Right hindlimb (tissue), 1 donor: ENCODE measurements at regions not wholly inside any gene's neighbourhood (a gene's known extent, or its start where the extent isn't known, plus 50 kb on each side); places are given as distances from the start of the nearest gene placed in this dataset.
"Not testable (repeated sequence)": the region's sequence is repeated elsewhere in the genome, so short reads cannot be mapped to it uniquely, and the experiment has no call there.

Source experiments
- DNase-seq: peaks from one replicate; pipeline ENCODE4 v3.0.0-alpha.2; 2018

DNA sequence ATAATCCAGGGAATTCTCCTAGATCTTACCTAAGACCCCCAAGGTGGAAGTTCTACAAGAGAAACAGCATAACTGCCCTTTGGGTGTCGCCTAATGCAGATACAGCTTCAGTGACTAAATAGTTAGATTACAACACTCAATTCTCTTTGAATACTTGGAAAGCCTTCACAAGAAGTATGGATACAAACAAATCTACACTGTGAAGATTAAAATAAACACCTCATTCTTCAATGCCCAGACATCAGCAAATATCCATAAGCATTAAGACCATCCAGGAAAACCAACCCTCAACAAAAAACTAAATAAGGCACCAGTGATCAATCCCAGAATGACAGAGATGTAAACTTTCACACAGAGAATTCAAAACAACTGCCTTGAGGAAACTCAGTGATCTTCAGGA, 963.2 kb downstream of the PLOD2 start:
- no peak for DNase-seq

- DNase-seq, result no peak
These were observed 951.4 kb downstream of the PLOD2 start for GRCh38 chr3:145209561-145209960.

DNA sequence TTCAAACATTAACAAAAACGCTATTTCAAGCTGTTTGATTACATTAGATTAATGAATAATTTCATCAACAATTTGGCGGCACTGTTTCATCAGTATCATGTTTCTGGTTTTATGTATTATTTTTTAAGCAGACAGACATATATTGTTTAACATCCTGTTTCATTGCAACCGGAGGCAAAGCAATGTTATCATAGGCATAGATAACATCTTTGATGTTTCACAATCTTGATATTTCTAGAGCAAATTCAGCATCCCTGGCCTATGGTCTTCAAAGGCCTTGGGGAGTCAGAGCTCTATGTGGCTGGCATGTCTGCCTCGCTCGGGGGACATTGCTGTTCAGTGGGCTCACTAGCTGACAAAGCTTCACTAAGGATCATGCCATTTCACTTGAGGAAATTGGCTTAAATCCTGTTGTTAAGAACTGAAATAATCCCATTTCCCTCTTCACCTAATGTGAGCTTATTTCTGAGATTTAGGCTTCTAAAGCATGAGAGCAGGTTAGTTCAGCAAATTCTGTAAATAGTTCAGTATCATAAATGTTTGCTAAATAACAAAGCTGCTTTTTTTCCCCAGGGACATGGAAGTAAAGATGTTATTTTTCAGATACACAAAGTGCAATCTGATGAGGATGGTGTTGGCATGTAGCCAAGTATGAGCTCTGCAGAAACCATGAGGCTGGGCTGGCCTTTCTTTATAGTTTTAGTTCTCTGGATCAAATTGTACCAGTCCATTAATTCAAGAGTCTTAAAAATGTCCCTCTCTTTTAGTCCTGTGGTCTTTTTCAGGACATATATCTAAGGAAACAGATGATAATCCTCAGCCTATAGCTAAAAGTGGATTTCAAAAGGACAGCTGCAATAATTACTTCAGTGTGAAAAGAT, 941.4 kb downstream of the PLOD2 start:
- DNase-seq, result no peak

GRCh38 chr3:145224886-145225285, 936.1 kb downstream of the PLOD2 start:
- DNase-seq, result no peak

GRCh38 chr3:145243875-145244274, 917.1 kb downstream of the PLOD2 start:
- DNase-seq, result no peak

- DNase-seq, result no peak
These were observed 916.7 kb downstream of the PLOD2 start for GRCh38 chr3:145244327-145244726.

DNA sequence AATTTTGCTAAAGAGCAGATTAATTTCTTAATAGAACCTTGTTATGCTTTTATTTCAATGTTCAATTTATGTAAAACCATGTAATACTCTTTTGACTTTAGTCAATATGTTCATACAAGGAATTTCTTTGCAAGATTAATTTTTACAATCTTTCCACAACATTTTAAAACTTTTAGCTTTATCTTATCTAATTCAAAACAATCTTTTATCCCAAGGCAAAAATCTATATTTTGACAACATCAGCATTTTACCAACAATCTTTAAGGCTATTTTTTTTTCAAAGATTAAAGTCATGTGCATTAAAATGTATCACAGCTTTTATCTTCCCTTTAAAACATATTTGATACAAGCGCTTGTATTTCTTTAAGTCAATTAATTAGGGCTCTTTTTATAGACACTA, 914.7 kb downstream of the PLOD2 start:
- no peak for DNase-seq

DNA sequence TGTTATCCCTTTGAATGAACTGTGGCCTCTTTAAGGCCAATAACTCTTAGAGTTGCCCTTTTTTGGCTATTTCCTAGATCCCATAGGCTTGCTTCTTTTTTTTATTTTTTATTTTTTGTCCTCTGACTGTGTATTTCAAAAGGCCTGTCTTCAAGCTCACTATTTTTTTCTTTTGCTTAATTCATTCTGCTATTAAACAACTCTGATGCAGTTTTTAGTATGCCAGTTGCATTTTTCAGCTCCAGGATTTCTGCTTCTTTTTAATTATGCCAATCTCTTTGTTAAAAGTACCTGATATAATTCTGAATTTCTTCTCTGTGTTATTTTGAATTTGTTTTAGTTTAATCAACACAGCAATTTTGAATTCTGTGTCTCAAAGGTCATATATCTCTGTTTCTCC, 912.1 kb downstream of the PLOD2 start:
- DNase-seq, result no peak

DNA sequence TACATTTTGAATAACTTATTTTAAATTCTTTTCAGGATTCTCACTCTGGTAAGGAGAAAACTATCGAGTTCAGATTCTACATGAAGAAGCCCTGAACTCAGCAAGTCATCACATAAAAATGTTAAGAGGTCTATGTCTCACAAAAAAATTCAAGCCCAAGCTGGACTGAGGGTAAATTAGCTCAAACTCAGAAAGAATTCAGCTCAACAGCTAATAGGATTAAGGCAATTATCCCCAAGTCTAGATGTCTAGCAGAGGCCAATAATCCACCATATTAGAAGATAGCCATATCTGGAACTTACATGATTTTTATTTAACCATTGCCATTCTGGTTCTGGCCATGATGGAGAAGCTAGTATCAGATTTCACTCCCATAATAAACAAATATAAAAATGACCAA, 909.7 kb downstream of the PLOD2 start:
- DNase-seq, result no peak

- DNase-seq, result not testable (repeated sequence)
These were observed 903.0 kb downstream of the PLOD2 start for GRCh38 chr3:145257967-145258366.

GRCh38 chr3:145259166-145259880, 901.7 kb downstream of the PLOD2 start:
- no peak for DNase-seq

GRCh38 chr3:145263458-145263857, 897.5 kb downstream of the PLOD2 start:
- not testable (repeated sequence) for DNase-seq

DNA sequence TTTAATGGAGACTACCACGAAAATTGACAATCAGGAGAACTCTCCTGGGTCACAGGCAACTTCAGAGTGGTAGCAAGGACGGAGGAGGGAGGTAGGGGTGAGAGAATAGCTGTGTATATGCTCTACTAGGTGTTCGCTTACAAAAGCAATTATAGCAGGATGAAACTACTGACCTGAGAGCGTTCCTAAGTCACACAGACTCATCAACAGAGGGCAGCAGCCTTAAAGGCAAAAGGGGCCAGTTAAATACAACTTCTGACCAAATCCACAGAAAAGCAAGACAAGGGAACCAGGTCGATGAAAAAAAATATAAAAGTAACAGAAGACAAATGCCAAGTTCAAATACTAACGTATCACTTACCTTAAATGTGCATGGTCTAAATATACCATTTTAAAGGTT, 894.6 kb downstream of the PLOD2 start:
- DNase-seq, result no peak

GRCh38 chr3:145269106-145269505, 891.9 kb downstream of the PLOD2 start:
- DNase-seq, result no peak

DNA sequence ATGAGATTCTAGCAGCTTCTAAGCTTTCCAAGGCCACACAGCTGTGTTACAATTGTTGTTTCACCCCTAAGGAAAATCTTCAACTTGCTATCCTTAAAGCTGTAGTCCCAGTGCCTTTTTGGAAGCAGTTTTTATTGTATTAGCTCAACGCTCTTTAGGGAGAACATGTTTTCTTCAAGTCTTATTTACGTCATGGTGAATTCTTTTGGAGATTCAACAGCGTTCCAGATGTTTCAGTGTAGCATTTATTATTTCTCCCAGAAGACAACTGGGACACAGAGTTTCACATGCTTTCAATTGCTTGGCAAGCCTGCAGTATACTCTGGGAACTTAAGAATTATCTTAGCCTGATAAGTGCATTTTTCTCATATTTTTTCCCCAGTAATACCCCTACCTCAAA, 888.3 kb downstream of the PLOD2 start:
- no peak for DNase-seq

DNA sequence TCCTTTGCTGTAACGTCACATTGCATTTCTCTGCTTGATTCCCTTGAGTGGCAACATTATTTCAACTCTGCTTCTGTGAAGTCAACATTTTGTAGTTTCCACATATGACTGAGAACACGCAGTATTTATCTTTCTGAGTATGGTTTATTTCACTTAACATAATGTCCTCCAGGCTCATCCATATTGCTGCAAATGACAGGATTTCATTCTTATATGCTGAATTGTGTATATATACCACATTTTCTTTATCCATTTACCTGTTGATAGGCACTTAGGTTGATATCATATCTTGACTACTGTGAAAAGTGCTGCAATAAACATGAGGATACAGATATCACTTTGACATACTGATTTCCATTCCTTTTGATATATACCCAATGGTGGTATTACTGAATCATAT, 878.5 kb downstream of the PLOD2 start:
- no peak for DNase-seq

GRCh38 chr3:145286937-145287336, 874.0 kb downstream of the PLOD2 start:
- no peak for DNase-seq

GRCh38 chr3:145290010-145290409, 871.0 kb downstream of the PLOD2 start:
- DNase-seq, result no peak

GRCh38 chr3:145294572-145294971, 866.4 kb downstream of the PLOD2 start:
- DNase-seq, result no peak

DNA sequence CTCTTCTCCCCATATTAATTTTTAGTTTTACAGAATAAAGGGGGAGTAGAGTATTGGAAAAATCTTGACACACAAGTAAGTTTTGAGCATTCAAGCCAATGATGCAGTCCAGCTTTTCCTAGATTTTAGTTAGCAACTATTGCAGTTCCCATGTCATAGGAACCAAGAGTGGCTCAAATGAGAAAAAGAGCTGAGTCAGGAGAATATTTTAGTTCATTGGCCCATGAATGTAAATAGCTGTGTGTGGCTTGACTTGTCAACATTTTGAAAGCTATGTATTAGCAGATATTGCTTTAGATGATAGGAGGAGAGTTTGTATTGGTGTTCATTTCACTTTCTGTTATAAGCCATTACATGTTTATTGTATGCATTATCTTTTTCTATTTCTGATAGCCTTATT, 853.7 kb downstream of the PLOD2 start:
- no peak for DNase-seq

DNA sequence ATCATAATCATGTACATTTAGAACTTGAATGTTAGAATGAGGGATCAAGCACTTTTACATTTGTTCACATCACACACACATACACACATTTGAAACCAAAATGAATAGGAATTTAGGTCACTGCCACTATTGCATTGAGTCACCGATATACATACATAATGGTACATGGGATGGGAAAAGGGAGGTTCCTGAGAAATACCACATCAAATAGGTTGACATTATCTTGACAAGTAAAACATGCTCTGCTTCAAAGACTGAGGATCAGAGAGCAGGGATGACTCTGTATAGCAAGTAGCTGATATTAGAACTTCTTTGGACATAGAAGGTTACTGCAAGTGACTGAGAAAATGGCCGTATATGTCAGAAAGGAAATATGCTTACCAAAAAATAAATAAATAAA, 847.2 kb downstream of the PLOD2 start:
- DNase-seq, result no peak

DNA sequence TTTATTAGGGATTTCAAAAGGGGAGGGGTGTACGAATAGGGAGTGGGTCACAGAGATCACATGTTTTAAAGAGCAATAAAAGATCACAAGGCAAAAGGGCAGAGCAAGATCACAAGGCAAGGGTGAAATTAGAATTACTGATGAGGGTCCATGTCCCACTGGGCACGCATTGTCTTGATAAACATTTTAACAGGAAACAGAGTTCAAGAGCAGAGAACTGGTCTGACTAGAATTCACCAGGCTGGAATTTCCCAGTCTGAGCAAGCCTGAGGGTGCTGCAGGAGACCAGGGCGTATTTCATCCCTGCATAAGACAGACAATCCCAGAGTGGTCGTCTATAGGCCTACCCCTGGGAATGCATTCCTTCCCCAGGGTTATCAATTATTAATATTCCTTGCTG, 844.7 kb downstream of the PLOD2 start:
- not testable (repeated sequence) for DNase-seq

- no peak for DNase-seq
These were observed 834.3 kb downstream of the PLOD2 start for GRCh38 chr3:145326666-145327065.

DNA sequence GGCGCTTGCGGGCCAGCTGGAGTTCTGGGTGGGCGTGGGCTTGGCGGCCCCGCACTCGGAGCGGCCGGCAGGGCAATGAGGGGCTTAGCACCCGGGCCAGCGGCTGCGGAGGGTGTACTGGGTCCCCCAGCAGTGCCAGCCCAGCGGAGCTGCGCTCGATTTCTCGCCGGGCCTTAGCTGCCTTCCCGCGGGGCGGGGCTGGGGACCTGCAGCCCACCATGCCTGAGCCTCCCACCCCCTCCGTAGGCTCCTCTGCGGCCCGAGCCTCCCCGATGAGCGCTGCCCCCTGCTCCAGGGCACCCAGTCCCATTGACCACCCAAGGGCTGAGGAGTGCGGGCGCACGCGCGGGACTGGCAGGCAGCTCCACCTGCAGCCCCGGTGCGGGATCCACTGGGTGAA, 827.6 kb downstream of the PLOD2 start:
- DNase-seq, result not testable (repeated sequence)
